Endometrium (tissue), 2 donors: ENCODE measurements at regions not wholly inside any gene's neighbourhood (a gene's known extent, or its start where the extent isn't known, plus 50 kb on each side); places are given as distances from the start of the nearest gene placed in this dataset.
"Not testable (repeated sequence)": the region's sequence is repeated elsewhere in the genome, so short reads cannot be mapped to it uniquely, and the experiment has no call there.

Experiments
- FAIRE-seq: peaks from 2 replicates; lab custom pipeline; 2012; peaks lifted over from hg19 to GRCh38; lab: Jason Lieb, UNC
- donor health status: control.
- donor health status: control.

DNA sequence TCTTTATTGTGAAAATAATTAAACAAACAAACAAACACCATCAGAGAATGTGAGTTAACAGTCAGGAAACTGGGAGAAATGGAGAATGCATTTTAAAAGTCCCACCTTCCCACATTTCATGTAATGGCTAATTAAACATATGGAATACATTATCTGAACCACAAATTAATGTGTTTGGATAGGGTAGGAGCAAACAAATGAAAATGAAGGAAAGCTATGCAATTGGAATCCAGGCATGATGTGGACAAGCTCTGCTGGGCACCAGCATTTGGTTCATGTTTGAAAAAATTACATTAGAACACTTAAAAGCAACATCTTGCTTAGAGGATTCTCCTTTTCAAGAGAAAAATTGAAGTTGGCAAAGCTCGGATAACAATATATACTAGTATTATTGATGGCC is 628.1 kb downstream of the LMO4 start:
- no peak for FAIRE-seq

DNA sequence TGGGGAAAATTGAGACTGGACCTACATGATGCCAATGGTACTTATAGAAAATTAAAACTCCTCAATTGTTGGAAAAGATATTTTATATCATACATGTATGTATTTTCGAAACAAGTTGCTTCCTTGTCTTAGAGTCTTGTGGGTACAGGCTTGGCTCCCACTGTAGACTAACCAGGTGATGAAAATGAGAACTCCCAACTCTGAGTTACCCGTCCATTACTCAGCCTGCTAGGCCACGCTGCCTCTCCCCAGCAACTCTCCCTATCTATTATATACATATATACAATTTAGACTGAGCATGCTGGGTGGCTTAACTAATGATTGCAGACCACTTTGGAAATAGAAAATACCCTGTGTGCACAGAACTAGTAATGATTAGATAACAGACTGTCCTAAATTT is 628.7 kb downstream of the LMO4 start:
- no peak for FAIRE-seq

DNA sequence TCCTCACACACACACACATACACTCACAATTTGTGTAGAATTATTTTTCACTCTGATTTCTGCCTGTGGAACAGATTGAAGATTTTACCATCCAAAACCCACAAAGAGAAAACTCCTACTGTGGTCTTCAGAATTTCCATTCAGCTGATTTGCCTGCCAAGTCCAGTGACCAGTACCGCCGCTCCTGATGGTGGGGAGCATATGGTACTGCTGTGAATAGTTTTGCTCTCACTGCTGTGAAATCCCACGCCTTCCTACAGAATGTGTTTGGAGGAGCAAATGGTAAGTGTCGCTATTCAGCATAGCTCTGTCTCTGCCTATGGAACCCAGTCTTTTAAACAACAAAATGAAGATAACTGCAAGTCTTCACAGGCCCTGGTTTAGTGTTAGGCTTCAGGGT is 629.5 kb downstream of the LMO4 start:
- FAIRE-seq = no peak

DNA sequence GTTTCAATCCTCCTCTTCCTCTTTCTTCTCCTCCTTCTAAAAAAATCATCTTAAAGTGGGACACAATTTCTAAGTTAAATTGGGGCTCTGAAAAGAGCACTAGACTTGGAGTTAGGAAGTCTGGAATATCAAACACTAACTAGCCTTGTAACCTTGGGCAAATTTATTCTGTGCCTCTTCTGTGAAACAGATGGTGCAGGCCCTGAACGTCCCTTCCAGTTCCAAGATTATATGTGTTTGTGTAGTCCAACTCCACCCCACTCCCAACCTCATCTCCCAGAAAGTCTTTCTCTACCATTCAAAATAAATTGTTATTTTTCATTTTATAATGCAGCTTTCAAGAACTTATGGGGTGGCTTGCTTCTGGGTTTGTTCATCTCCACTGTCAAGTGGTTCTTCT is 630.0 kb downstream of the LMO4 start:
- no peak for FAIRE-seq

DNA sequence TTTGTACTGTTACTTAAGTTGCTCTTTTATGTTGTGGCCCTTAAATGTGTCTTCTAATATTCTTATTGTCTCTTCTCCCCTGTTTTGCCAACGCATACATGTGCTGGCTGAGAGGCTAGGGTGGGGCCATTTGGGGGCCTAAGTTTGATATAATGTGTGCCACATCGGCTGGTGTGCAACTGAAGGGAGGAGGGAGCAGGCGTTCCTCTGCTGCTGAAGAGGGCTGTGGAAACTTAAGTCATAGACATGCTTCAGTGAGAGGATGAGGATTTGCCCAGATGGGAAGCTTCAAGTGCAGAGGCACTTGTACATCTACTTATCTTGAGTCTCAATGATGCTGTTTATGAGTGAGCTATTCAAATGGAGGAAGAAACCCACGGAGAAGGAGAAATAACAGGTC is 630.6 kb downstream of the LMO4 start:
- no peak for FAIRE-seq

DNA sequence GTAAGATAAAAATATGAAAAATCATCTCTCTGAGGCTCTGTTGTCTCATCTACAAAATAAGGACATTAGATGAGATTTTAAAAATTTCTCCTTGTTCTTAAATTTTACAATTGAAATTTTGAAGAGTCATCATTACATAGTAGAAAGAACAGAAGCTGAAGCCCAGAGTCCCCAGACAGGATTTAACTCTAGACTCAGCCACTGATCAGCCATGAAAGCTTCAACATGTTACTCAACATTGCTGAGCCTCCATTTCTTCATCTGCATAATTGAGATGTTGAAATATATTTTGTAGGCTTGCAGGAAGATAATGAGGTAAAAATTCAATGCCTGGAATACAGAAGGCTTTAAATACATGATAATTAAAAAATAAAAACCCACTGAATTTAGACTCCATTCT is 633.3 kb downstream of the LMO4 start:
- no peak for FAIRE-seq

DNA sequence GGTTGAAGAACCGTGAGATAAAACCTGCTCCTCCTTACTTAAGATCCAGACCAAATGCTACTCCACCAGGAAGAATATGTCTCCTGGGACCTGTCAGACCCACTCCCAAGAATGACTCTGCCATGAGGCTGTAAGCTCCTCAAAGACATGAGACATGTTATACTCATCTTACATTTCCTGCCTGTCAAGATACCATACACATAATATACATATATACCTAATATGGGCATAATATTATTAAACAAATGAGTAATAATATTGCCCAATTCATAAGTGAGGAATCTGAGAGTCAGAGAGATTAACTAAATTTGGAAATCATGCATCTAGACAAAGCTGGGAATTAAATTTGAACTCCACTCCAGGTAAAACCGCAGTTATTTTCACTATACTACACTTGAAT is 634.9 kb downstream of the LMO4 start:
- FAIRE-seq = no peak

DNA sequence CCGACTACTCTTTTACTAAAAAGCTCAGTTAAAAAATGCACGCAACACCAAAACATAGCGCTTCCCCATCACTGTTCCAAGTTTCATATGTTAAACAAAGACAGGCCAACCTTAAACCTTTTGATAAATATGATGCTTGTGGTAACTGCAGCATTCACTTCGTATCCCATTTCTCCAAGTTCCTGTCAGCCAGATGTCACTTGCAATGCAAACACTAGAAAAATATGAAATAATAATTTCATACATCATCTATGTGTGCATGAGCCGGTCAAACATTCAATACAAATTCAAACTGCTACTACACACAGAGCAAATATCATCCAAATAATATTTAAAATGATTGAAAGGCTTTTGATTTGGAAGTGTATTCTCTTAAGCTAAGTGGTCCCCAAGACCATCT is 636.5 kb downstream of the LMO4 start:
- no peak for FAIRE-seq

DNA sequence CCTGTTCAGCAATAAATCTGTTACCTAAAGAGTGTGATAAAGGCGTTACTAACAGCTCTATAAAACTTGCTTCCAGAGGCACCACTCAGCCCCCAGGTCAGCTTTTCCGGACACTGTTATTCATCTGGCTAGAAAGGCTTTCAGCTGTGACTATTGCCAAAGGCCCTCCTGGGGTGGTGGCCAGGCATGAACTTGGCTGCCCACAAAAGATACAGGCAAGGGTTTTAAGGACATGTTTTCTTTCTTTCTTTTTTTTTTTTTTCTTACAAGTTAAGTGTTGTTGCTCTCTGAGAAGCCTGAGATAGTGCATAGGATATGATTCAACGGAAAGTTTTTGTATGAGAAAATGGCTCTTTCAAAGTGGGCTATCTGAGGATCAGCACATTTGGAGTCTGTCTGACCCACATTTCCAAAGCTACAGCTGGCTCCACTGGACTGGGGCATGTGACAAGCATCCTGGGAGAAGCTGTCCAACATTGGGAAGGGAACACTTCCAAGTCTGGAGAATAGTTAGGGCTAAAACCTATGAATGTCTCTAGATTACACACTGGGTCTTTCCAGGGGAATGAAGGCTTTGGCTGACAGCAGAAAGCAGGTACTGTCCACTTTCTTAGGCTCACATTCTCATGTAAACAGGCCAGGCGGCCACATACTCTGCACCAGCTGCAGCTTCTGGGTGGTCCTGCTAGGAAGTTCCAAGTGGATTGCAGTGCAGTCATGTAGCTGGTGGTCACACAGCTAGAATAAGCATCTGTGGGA is 639.7 kb downstream of the LMO4 start:
- no peak for FAIRE-seq

DNA sequence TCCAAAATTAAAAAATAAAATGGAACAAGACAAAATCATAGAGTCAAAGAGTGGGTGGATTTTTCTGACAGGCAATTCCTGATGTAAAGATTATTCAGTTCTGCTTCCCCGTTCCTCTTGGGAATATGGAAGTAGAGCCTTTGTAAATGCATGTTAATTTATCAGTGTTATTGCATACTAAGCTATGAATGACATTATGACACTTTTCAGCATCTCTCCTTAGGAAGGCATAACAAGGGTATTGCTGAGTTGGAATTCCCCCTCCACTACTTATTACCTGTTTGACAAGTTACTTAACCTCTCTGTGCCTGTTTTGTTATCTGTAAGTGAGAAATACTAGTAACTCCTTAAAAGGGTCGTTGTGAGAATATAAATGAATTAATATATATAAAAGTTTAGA is 640.4 kb downstream of the LMO4 start:
- no peak for FAIRE-seq

DNA sequence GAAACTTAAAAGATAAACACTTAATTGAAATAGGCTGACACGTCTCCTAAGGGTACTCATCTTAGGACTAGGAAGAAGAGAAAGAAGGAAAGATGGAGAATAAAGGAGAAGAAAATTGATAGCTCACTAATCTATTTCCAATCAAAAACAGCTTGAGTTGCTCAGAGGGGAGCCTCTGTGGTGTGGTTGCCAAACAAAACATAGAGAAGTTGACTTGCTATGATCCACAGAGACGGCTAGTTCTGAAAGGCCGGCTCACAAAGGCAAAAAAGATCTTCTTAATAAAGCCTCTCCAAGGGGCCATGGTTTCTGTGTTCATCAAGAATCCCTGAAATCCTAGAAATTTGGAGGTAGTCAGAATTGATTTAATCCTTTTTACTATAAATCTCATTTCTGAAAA is 644.1 kb downstream of the LMO4 start:
- no peak for FAIRE-seq

DNA sequence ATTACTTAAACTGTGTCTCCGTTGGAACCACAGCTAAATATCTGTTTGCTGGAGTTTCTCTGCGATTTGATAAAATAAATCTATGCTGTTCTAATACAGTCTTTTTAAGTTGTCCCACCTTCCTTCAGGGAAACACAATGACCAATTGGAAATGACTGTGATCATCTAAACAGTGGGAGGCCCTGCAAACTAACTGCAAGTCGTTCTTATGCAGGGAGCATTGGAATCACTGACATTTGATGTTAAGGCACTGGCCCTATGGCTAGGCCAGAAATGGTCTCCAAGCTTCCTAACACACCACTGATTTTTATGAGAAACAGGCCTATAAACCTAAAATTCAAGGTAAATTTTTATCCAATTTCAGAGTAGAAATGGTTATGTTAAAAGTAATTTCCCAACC is 645.2 kb downstream of the LMO4 start:
- no peak for FAIRE-seq

DNA sequence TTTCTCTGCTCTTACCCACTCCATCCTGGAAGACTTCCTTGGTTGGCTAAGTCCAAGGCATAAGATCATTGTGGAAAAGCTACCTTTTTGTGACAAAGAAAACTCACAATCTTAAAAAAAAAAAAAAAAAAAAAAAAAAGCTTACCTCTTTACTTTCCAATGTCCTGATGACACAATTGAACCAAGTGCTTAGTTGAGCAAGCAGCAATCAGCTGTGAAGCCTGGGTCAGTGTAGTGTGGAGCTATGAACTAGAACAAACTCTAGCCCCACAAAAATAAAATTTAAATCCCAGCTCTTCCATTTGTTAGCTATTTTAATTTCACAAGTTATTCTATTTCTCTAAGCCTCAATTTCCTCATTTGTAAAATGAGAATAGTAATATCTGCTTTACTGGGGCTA is 647.6 kb downstream of the LMO4 start:
- no peak for FAIRE-seq

DNA sequence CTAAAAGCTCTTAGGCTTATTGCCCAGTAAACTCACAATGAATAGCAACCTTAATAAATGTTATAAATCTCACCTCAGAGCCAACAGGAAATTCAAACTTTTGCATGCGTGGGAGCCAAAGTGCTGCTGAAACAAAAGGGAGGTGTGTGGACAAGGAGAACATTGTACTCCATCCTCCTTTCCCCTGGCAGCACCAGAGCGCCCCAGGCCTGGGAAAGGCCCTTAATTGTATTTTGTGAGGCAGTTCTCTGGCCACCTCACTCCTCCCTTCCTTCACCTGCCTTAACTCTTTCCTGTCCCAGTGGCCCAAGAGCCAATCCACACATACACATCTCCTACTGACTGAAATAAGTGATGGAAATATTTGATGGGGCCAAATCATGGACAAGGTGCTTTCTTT is 648.5 kb downstream of the LMO4 start:
- no peak for FAIRE-seq

DNA sequence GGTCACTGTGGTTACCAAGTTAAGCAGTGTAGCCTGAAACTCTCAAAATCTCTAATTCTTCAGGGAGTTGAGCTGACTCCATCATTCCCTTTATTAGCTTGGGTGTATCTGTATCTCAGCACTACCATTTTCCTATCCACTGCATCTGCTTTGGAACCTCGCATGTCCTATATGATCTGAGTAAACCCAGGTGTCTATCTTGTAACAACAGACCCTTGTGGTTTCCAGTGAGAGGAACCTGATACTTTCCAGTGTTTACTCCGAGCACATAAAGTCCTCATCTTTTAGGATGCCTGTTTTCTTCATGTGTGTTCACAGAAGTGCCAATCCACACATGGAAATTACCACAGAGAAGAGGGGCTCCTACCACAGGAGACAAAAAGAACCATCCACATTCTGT is 650.4 kb downstream of the LMO4 start:
- FAIRE-seq = no peak

DNA sequence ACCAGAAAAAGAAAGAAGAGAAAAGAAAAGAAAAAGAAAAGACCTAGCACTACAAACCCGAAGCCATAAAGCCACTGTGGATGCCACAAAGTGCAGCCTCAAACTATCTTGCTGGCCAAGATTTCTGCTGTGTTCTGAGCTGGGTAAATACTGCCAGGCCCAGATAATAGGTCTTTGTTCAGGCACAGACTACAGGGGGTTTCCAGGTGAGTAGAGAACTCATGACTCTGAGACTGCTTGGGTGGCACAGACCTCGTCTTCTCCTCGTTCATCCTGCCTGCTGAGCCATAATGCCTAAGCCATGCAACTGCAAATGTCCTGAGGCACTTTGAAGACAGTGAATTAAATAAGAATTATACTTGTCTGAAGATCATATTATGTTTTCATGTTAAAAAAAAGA is 651.8 kb downstream of the LMO4 start:
- no peak for FAIRE-seq

DNA sequence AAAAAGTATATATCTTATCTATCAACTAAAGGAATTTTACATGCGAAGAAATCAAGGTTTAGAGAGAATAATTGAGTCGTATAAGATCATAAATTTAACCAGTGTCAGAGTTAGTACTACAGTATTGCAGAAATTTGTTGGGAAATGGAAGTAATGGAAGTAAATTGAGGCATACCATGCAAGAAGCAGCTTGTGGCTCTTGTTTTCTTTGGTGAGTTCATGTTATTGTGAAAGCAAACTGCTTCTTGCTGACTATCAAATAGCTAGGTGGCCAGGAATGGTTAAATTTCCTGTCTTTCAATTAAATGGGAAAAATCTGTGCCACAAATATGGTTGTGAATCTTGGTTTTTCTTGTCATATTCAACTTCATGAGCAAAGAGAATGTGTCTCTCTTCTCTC is 652.7 kb downstream of the LMO4 start:
- FAIRE-seq = no peak

DNA sequence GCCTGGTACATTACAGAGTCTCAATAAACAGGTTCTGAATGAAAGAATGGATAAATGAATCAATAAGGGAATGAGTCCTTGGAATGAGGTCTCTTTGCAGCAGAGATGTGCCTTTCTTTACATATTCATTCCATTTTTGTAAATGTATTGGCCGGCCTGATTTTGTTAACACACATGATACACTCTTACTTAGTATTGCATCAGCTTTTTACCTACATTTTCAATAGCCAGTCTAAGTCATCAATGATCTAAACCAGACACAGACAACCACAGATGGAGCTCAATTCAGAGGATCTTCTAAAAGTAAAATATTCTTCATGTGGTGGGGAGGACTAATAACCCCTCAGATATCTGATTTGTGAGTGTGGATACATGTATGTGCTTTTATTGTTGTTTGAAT is 653.1 kb downstream of the LMO4 start:
- no peak for FAIRE-seq

DNA sequence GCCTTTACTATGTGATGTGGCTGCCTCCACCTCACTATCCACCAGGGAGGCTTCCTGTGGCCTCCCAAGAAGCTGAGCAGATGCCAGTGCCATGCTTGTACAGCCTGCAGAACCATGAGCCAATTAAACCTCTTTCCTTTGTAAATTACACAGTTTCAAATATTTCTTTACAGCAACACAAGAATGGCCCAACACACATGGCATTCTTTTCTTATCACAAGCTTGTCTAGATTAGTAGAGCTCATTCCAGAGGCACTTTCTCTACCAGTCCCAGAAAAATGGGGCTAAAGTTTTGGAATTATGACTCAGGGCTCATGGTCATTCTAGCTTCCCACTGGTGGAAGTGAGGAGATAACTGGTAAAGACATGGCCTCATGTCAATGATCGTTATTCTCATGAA is 655.2 kb downstream of the LMO4 start:
- no peak for FAIRE-seq

DNA sequence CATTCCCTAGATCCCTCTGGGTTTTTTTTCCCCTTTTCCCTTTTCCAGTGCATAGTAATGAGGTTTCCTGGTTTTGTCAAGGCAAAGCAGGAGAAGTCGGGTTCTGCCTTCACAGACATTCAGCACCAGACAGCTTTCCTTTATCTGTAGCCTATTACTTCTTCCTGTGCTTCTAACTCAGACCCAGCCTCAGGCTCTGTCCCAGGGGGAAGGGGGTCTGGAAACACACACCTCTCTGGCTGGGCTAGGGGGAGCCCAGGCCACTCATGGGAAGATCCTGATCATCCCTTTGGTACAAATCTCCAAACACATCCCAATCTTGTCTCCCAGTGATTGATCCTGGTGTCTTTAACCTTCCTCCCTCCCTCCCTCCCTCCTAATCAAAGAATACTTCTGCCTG is 656.4 kb downstream of the LMO4 start:
- no peak for FAIRE-seq

DNA sequence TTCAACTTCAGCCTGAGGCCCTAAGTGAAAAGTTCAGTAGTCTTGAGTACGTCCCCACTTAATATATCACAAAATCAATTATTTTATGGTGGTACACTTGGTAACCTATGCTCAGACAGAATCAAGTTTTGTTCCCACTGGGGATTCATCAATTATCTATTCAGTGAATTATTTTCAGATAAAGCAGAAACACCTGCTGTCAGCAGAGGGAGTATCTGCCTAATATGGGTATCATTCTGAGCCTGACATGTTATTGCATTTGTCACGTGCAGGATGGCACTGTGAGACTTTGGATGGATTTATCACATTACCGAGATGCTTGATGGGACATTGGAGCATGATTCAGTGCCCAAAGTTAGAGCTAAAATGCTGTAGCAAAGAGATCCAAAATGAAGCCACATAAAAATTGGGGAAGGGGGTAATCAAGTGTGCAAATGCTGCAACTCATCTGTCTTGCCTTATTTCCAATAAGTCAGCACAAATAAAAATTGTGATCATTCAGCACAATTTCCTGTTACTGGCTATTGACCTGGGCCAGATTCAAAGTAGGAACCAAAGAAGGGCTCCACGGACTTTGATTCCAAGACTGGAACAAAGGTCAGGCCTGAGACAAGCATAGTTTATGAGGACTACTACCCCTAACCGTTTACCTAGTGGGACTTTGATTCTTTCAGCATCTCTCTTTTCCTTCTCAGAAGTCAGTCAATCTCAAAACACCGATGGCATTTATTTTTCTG is 657.6 kb downstream of the LMO4 start:
- no peak for FAIRE-seq

DNA sequence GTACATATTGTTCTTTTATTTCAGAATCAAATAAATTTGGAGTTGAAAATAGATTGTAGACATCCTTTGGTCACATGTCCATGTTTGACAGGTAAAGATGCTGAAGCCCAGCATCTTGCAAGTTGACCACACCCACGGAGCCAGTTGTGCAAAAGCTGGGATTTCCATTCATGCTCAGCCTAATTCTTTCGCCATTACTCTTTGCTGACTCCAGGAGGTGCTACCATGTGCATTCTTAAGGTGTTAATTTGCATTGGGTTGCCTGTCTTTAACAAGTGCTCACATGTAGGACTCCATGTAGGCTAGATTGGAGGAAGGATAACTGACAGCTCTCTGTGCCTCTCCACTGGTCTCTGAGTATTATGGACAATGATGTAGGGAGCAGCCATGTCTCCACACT is 660.7 kb downstream of the LMO4 start:
- FAIRE-seq = no peak

DNA sequence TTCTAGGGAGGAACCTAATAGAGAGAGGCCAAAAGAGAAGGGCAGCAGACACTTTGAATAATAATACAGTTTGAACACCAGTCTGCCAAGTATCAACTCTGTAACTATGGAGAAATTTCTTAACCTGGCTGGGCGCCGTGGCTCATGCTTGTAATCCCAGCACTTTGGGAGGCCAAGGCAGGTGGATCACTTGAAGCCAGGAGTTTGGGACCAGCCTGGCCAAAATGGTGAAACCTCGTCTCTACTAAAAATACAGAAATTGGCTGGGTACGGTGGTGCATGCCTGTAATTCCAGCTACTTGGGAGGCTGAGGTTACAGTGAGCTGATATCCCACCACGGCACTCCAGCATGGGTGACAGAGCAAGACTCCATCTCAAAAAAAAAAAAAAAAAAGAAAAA is 663.9 kb downstream of the LMO4 start:
- FAIRE-seq = not testable (repeated sequence)

DNA sequence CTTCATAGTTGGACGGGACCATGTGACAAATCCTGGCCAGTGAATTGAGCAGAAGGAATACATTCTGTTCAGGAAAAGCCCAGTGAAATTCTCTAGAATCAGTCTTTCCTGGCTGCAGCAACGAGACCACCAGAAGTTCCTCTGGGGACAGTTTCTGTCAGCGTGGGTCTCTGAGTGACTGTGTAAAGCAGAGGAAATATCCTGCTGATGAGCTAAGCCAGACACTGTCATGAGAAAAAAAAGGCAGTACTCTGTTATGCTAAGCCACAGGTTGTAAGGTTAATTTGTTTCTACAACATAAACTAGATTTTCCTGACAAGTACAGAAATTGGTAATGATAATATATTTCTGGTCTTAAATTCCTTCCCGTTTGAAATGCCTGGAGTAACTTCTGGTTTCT is 664.4 kb downstream of the LMO4 start:
- no peak for FAIRE-seq
